Mesenchymal stem cell (in vitro differentiated cells and primary cell): ENCODE measurements at regions not wholly inside any gene's neighbourhood (a gene's known extent, or its start where the extent isn't known, plus 50 kb on each side); places are given as distances from the start of the nearest gene placed in this dataset.

Experiments used
- DNase-seq: peaks from one replicate; pipeline ENCODE4 v3.0.0-alpha.2; 2013
- H2AFZ ChIP-seq: one replicate; pipeline ENCODE4 v1.6.1; 2013; ENCODE audit warnings: low read depth, mild to moderate bottlenecking, control low read depth, inconsistent platforms, low read length, moderate library complexity
- H2AK5ac ChIP-seq: 2 replicates; pipeline ENCODE4 v1.6.1; 2013; ENCODE audit warnings: low read length, moderate library complexity, mild to moderate bottlenecking, inconsistent platforms; ENCODE audit not compliant: severe bottlenecking
- H2BK120ac ChIP-seq: one replicate; pipeline ENCODE4 v1.6.1; 2013; ENCODE audit warnings: low read depth, mild to moderate bottlenecking, inconsistent platforms, low read length, moderate library complexity
- H2BK12ac ChIP-seq, 2 experiments: one replicate each; pipeline ENCODE4 v1.6.1; 2013; ENCODE audit warnings: inconsistent platforms in 2 of 2, low read length in 2 of 2, mild to moderate bottlenecking in 2 of 2, moderate library complexity in 2 of 2, control low read depth in 1 of 2
- H2BK15ac ChIP-seq: one replicate; pipeline ENCODE4 v1.6.1; 2013; ENCODE audit warnings: mild to moderate bottlenecking, low read depth, inconsistent platforms; ENCODE audit not compliant: poor library complexity, severe bottlenecking
- H2BK5ac ChIP-seq: 2 replicates; pipeline ENCODE4 v1.6.1; 2013; ENCODE audit warnings: low read depth, mild to moderate bottlenecking, low read length, control low read depth, inconsistent platforms; ENCODE audit not compliant: poor library complexity, severe bottlenecking
- H3K14ac ChIP-seq, 2 experiments: one replicate each; pipeline ENCODE4 v1.6.1; 2013; ENCODE audit warnings: inconsistent platforms in 2 of 2, low read length in 2 of 2, control low read depth in 1 of 2, mild to moderate bottlenecking in 1 of 2, moderate library complexity in 1 of 2
- H3K18ac ChIP-seq, 2 experiments: one replicate each; pipeline ENCODE4 v1.6.1; 2013; ENCODE audit warnings: inconsistent platforms in 2 of 2, low read length in 2 of 2, control low read depth in 1 of 2, low read depth in 1 of 2, mild to moderate bottlenecking in 1 of 2
- H3K23ac ChIP-seq, 2 experiments: one replicate each; pipeline ENCODE4 v1.6.1; 2013; ENCODE audit warnings: inconsistent platforms in 2 of 2, low read length in 2 of 2, mild to moderate bottlenecking in 2 of 2, moderate library complexity in 2 of 2, control low read depth in 1 of 2
- H3K27ac ChIP-seq: 2 replicates; pipeline ENCODE4 v1.5.1; 2013; ENCODE audit warnings: mild to moderate bottlenecking, moderate library complexity, low read length, control low read depth, inconsistent platforms; ENCODE audit not compliant: poor library complexity, severe bottlenecking
- H3K27me3 ChIP-seq, 2 experiments: 2 replicates each; pipeline versions ENCODE4 v1.6.1 to v1.7.0; 2013; ENCODE audit warnings: low read length in 2 of 2, mild to moderate bottlenecking in 2 of 2, moderate library complexity in 2 of 2, control low read depth in 1 of 2, inconsistent platforms in 1 of 2; ENCODE audit not compliant: control insufficient read depth in 1 of 2, insufficient read depth in 1 of 2
- H3K36me3 ChIP-seq, 2 experiments: 2 replicates each; pipeline versions ENCODE4 v1.6.1 to v1.7.0; 2013; ENCODE audit warnings: low read length in 2 of 2, control low read depth in 1 of 2, inconsistent platforms in 1 of 2, low read depth in 1 of 2, mild to moderate bottlenecking in 1 of 2; ENCODE audit not compliant: insufficient read depth in 2 of 2, control insufficient read depth in 1 of 2
- H3K4ac ChIP-seq, 2 experiments: one replicate each; pipeline ENCODE4 v1.6.1; 2013; ENCODE audit warnings: inconsistent platforms in 2 of 2, low read length in 2 of 2, mild to moderate bottlenecking in 2 of 2, moderate library complexity in 2 of 2, control low read depth in 1 of 2, low read depth in 1 of 2
- H3K4me1 ChIP-seq: 2 replicates; pipeline ENCODE4 v1.6.1; 2013; ENCODE audit warnings: low read depth, low read length, control low read depth; ENCODE audit not compliant: control insufficient read depth, insufficient read depth
- H3K4me2 ChIP-seq: 2 replicates; pipeline ENCODE4 v1.6.1; 2013; ENCODE audit warnings: low read length, mild to moderate bottlenecking, inconsistent platforms; ENCODE audit not compliant: poor library complexity, severe bottlenecking
- H3K4me3 ChIP-seq, 2 experiments: 2 replicates each; pipeline versions ENCODE4 v1.5.1 to v1.7.0; 2013; ENCODE audit warnings: low read length in 2 of 2, mild to moderate bottlenecking in 2 of 2, control low read depth in 1 of 2, low read depth in 1 of 2; ENCODE audit not compliant: insufficient read depth in 1 of 2
- H3K79me1 ChIP-seq: replicated peaks from 2 replicates; pipeline ENCODE4 v1.6.1; 2013; ENCODE audit warnings: mild to moderate bottlenecking, control low read depth, low read length, inconsistent platforms; ENCODE audit not compliant: poor library complexity, severe bottlenecking
- H3K9ac ChIP-seq: 2 replicates; pipeline ENCODE4 v1.7.0; 2013; ENCODE audit warnings: mild to moderate bottlenecking, low read length, moderate library complexity
- H3K9me3 ChIP-seq: 2 replicates; pipeline ENCODE4 v1.7.0; 2013; ENCODE audit warnings: mild to moderate bottlenecking, low read length; ENCODE audit not compliant: control insufficient read depth
- H4K8ac ChIP-seq: one replicate; pipeline ENCODE4 v1.6.1; 2013; ENCODE audit warnings: inconsistent platforms, mild to moderate bottlenecking, low read length, moderate library complexity
- H4K91ac ChIP-seq: one replicate; pipeline ENCODE4 v1.6.1; 2013; ENCODE audit warnings: mild to moderate bottlenecking, low read length, inconsistent platforms
- WGBS: methylation state at CpG from one replicate; pipeline ENCODE4 v1.1.7; 2013; ENCODE audit warnings: mixed read lengths; 5-methylcytosine and 5-hydroxymethylcytosine counted together

DNA sequence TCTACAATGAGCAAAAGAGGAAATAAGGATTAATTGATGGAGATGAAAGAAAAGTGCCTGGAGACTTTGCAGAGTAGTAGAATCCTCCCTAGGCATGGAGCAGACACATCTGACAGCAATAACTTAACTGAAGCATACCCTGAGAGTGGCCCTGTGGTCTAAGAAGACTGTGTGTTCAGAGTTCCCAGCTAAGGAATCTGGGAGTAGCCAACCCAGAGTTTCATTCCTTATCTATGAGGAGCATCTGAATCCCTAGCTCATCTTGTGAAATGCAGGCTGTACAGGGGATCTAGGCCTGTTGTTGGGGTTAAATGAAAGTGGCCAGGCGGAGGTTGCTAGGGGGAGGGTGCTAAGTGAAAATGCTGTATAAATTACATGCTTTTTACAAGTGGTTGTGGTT, 233.1 kb upstream of the FBXL7 start:
- H3K14ac ChIP-seq: no peak overlapping the region
- no peak overlapping the region for H3K9ac ChIP-seq
- no peak overlapping the region for H2BK12ac ChIP-seq
- no peak for DNase-seq
- H3K18ac ChIP-seq: no peak overlapping the region
- H2BK120ac ChIP-seq: no peak overlapping the region
- no peak overlapping the region for H3K23ac ChIP-seq
- peaks cover 12% of the 10 kb centered on the region for H3K9me3 ChIP-seq
- peaks cover 0 to 5% of the 10 kb centered on the region in 2 experiments for H3K27me3 ChIP-seq
- no peak overlapping the region for H4K8ac ChIP-seq
- no peak overlapping the region for H4K91ac ChIP-seq
- no peak overlapping the region for H3K4me2 ChIP-seq
- no peak overlapping the region for H2BK5ac ChIP-seq
- no peaks in the 10 kb centered on the region for H3K4me1 ChIP-seq
- H3K79me1 ChIP-seq: no peaks in the 10 kb centered on the region
- H2BK15ac ChIP-seq: no peak overlapping the region
- 42% methylated on average over 1 of the region's 1 CpG for WGBS
- H3K4ac ChIP-seq: no peak overlapping the region
- H3K27ac ChIP-seq: no peak overlapping the region
- no peak overlapping the region for H3K4me3 ChIP-seq
- H3K36me3 ChIP-seq: no peaks in the 10 kb centered on the region
- H2AFZ ChIP-seq: no peak overlapping the region
- H2AK5ac ChIP-seq: no peak overlapping the region

DNA sequence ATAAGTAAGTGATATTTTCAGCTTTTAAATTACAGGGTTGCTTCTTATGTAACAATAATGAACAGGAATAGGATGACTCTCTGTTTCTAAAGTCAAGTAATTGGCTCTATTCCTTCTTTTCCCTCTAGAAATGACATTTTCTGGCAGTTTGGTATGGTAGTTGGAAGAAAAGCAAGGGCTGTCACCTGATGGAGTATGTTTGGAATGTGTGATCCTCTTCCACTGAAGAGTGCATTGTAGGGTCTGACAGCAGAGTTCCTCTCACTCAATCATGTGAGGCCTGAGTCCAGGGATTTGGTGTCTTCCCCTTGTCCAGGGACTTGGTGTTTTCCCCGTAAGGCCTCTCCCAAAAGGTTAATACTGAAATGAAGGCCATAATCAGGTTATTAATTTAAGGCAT, 233.8 kb upstream of the FBXL7 start:
- H2BK12ac ChIP-seq: no peak overlapping the region
- no peak overlapping the region for H3K27ac ChIP-seq
- H3K14ac ChIP-seq: no peak overlapping the region
- no peak overlapping the region for H4K8ac ChIP-seq
- H3K18ac ChIP-seq: no peak overlapping the region
- H3K36me3 ChIP-seq: no peaks in the 10 kb centered on the region
- no peak for DNase-seq
- no peak overlapping the region for H4K91ac ChIP-seq
- no peak overlapping the region for H3K4me3 ChIP-seq
- no peaks in the 10 kb centered on the region for H3K79me1 ChIP-seq
- H3K4ac ChIP-seq: no peak overlapping the region
- H3K9me3 ChIP-seq: peaks cover 12% of the 10 kb centered on the region
- H3K4me1 ChIP-seq: no peaks in the 10 kb centered on the region
- no peak overlapping the region for H2BK120ac ChIP-seq
- no peak overlapping the region for H2BK15ac ChIP-seq
- no peak overlapping the region for H3K9ac ChIP-seq
- no peak overlapping the region for H2AFZ ChIP-seq
- H2AK5ac ChIP-seq: no peak overlapping the region
- no peak overlapping the region for H2BK5ac ChIP-seq
- WGBS: no CpG with 5 or more reads among the region's 1 CpG
- peaks cover 0 to 5% of the 10 kb centered on the region in 2 experiments for H3K27me3 ChIP-seq
- no peak overlapping the region for H3K23ac ChIP-seq
- no peak overlapping the region for H3K4me2 ChIP-seq

DNA sequence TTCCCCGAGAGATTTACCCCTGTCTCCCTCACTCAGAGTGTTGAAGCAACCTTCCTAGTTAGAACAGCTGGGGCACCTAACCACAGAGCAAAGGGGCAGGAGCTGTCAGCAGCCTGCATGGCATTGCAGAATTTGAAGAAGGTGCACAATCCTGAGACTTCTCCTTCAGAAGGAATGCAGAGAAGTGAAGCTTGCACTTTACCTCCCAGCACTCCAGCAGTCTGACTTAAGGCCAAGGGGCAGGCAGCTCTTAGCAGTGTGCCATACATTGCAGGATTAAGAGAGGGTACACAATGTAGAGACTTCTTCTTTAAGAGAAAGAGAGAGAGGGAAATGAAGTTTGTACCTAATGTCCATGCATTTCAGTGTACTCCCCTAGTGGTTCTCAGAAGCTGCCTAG, 236.0 kb upstream of the FBXL7 start:
- Histone ChIP-seq H2AFZ (no peak overlapping the region), H3K4me1 (no peaks in the 10 kb centered on the region), H3K9ac (no peak overlapping the region), H3K4me2 (no peak overlapping the region), H2AK5ac (no peak overlapping the region), H3K79me1 (no peaks in the 10 kb centered on the region), H4K91ac (no peak overlapping the region), H2BK12ac (no peak overlapping the region), H2BK120ac (no peak overlapping the region), H3K36me3 (no peaks in the 10 kb centered on the region), H3K4ac (no peak overlapping the region), H4K8ac (no peak overlapping the region), H3K23ac (no peak overlapping the region), H3K9me3 (peaks cover 9% of the 10 kb centered on the region), H3K18ac (no peak overlapping the region), H3K4me3 (no peak overlapping the region), H3K27ac (no peak overlapping the region), H3K14ac (no peak overlapping the region), H2BK5ac (no peak overlapping the region), H3K27me3 (peaks cover 0 to 8% of the 10 kb centered on the region in 2 experiments), H2BK15ac (no peak overlapping the region)
- 78% methylated on average over 1 of the region's 1 CpG for WGBS
- DNase-seq: no peak

DNA sequence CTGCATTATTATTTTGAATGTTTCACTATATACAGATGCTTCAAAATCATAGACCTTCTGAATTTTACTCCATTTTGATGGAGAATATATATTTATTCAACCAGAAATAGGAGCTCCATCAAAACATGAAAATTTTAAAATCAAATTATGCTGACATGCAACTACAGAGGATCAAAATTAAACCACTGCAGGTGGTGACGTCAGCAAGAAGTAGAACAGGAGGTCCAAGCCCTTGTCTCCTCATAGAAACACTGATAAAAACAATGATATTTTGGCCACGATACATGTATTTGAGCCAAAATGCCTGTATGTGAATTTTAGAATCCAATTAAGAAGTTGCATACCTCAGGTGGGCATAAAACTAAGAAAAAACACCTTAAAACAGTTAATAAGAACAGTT, 236.6 kb upstream of the FBXL7 start:
- DNase-seq: no peak
- WGBS: 44% methylated on average over 2 of the region's 2 CpGs

More for the DNA sequence above, 236.6 kb upstream of the FBXL7 start:
- H3K14ac ChIP-seq: no peak overlapping the region
- H3K27ac ChIP-seq: no peak overlapping the region
- H2BK15ac ChIP-seq: no peak overlapping the region
- H3K9me3 ChIP-seq: peaks cover 9% of the 10 kb centered on the region
- no peak overlapping the region for H3K18ac ChIP-seq
- no peaks in the 10 kb centered on the region for H3K4me1 ChIP-seq
- H2AFZ ChIP-seq: no peak overlapping the region
- peaks cover 0 to 8% of the 10 kb centered on the region in 2 experiments for H3K27me3 ChIP-seq
- H2BK12ac ChIP-seq: no peak overlapping the region
- H3K4me3 ChIP-seq: no peak overlapping the region
- no peak overlapping the region for H3K9ac ChIP-seq
- H3K36me3 ChIP-seq: no peaks in the 10 kb centered on the region
- H2BK5ac ChIP-seq: no peak overlapping the region
- H3K23ac ChIP-seq: no peak overlapping the region
- H2BK120ac ChIP-seq: no peak overlapping the region
- H4K91ac ChIP-seq: no peak overlapping the region
- H3K79me1 ChIP-seq: no peaks in the 10 kb centered on the region
- no peak overlapping the region for H3K4ac ChIP-seq
- no peak overlapping the region for H4K8ac ChIP-seq
- no peak overlapping the region for H2AK5ac ChIP-seq
- H3K4me2 ChIP-seq: no peak overlapping the region
